EL (cell line): ENCODE measurements at regions not wholly inside any gene's neighbourhood (a gene's known extent, or its start where the extent isn't known, plus 50 kb on each side); places are given as distances from the start of the nearest gene placed in this dataset.

Experiments used
- DNase-seq: peaks from one replicate; pipeline ENCODE4 v3.0.0-alpha.2; 2016

DNA sequence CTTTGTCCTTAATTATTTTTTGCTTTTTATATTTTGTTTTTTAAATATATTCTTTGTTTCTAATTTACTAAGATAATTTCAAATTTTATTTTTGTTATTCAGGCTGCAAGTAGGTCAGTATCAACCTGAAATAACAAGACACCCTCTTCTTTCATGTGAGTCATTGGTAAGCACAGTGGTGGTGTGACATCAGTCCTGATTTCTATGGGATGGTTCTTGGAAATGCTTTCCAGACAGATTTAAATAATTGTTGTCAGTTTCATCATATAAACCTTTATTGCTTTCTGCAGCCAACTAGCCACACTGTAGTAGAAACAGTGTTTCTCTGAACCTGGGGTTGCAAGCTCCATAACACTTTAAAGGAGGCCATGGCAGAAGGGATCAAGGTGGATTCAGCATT is 157.5 kb upstream of the C21orf91 start:
- DNase-seq = no peak

GRCh38 chr21:17976139-17976538 is 157.0 kb upstream of the C21orf91 start:
- DNase-seq = no peak

GRCh38 chr21:17967319-17967718 is 148.2 kb upstream of the C21orf91 start:
- DNase-seq = no peak

- DNase-seq = no peak
Observed at GRCh38 chr21:17964716-17965115, 145.6 kb upstream of the C21orf91 start.

- no peak for DNase-seq
Observed at GRCh38 chr21:17964199-17964598, 145.0 kb upstream of the C21orf91 start.

- no peak for DNase-seq
Observed at GRCh38 chr21:17950591-17950990, 131.4 kb upstream of the C21orf91 start.

- no peak for DNase-seq
Observed at GRCh38 chr21:17949421-17949820, 130.3 kb upstream of the C21orf91 start.

- no peak for DNase-seq
Observed at GRCh38 chr21:17947531-17947930, 128.4 kb upstream of the C21orf91 start.

DNA sequence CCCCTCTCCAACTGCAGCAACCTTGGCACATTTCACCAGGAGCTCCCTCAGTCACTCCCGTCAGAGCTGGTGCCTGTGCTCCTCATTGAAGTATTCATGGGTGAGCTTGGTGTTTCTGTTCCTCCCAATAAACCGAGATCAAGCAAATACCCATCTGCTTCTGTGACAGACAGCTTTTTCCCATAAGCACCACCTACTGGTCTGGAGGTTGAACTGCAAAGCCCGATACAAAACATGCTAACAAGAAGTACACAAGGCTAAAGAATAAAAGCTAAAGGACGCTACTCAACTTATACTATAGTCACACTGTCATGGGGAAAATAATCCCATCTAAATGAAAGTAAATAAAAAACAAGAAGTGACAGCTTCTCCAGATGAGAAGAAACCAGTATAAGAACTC is 111.9 kb upstream of the C21orf91 start:
- DNase-seq = no peak

GRCh38 chr21:17930093-17930492 is 110.9 kb upstream of the C21orf91 start:
- no peak for DNase-seq

GRCh38 chr21:17929510-17929909 is 110.4 kb upstream of the C21orf91 start:
- DNase-seq = no peak

DNA sequence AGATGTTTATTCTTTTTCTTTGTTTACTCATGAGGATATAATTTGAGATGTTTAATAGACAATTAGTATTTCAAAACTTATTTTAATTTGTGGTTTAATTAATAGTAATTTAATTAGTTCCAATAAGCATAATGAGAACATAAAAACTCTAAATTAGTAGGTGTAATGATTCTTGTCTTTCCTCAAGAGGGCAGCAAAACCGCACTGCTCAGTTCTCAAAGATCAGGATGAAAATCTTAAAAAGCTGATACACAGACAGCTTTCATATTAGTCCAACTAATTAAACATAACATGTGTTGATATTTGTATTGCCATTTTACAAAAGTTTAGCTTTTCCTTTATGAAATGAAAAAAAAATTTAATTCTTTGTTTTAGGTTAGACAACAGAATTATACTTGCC is 106.7 kb upstream of the C21orf91 start:
- no peak for DNase-seq

DNA sequence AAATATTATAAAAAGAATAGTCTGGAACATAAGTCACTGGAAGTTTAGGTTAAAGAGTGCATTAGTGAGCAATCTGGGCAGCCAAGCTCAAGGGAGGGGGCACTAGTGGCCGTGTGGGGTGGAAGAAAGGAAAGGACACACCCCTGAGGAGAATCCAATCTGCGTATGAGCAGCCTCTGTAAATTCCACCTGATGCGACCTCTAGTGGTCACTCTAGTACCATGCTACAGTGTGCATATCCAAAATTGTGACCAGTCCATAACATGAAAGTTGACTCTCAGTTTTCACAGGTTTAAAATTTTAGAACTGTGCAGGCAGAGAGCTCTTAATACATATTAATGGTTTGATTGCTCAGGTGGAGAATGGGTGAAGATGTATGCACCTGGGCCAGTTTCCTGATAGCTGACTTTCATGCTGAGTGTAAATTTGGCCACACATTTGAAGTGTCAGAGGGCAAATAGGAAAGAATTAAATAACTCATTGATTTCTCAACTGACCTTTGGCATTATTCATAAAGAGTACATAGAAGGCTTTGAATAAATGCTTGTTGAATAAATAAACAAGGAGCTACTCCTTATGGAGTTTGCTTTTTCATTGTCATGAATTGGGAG is 105.9 kb upstream of the C21orf91 start:
- peak; percentile 49 for DNase-seq

DNA sequence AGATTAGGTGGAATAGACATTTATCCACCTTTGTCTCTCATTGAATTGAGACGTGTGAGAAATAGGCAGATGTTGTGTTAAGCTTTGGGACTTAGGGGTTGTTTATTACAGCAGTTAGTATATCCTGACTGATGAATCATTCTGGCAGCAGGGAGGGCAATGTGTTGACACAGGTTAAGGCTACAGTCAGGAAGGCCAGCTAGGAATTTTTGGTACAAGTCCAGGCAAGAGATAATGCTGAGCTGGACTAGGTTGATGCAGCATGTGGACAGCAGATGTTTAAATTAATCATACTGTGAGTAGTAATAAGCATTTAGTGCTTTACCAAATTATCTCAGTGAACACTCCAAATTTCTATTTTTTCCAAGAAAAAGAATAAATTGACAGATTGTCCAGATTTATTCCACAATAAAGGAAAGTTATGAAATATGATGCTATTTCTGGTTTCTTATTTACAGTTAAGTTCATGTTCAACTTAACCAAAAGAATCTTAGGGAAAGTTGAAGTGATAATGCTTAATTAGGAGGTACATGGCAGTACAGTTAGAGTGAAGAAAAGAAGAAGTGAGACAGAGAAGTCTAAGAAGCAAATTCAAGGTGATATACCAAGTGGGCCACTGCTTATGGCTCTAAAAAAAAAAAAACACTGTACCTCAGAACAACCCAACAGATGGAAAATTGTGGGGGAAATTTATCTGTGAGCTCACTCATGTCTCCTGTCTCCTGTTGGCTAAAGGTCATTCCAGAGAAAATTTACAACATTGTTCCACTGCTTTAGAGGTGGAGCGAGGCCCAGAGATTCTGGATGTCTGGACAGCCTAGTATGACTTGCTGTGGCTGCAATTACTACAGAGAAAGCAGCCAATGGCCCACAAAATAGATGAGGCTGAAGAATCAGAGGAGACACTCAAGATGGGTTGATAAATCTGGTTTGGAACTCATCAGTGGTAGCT is 102.7 kb upstream of the C21orf91 start:
- DNase-seq = peak; percentile 59

DNA sequence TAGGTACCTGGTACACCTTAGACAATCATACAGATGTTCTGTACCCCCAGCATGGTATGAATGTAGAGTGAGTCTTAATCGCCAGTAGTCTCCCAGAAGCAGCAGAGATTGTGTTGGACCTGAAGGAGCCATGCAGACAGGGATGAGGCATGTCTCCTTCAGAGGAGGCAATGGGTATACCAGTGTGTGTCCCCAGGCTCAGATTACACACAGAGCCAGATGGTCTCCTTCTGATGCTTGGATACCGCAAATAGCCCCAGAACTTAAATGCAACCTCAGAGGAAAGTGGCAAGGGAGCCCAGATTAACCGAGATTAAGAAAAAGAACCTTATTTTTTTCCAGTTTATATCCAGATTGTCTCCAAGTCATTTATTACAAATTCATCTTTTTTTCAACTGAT is 96.8 kb upstream of the C21orf91 start:
- DNase-seq = no peak

GRCh38 chr21:17911628-17912027 is 92.5 kb upstream of the C21orf91 start:
- DNase-seq = peak; percentile 13

DNA sequence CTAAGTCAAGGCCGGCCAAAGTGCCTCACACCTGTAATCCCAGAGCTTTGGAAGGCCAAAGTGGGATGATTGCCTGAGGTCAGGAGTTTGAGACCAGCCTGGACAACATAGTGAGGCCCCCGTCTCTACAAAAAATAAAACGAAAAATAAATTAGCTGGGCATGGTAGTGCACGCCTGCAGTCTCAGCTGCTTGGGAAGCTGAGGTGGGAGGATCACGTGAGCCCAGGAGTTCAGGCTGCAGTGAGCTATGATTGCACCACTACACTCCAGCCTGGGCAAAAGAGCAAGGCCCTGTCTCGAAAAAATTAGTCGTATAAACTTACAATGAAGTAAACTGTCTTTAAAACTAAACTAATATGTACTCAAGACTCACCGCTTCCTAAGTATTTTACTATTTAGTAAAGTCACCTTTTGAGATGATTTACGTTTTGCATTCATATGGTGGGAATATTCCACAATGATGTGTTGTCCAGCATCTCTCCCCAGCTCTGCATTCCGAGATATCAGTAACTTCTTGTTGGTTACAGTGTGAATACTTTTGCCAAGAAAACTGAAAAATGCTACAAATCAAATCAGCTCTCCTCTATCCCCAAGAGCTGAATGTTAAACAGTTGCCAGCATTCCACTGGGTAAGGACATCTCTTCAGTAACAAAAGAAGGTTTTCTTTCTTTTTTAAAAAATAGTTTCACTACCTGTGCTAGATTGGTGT is 84.9 kb upstream of the C21orf91 start:
- DNase-seq = no peak

DNA sequence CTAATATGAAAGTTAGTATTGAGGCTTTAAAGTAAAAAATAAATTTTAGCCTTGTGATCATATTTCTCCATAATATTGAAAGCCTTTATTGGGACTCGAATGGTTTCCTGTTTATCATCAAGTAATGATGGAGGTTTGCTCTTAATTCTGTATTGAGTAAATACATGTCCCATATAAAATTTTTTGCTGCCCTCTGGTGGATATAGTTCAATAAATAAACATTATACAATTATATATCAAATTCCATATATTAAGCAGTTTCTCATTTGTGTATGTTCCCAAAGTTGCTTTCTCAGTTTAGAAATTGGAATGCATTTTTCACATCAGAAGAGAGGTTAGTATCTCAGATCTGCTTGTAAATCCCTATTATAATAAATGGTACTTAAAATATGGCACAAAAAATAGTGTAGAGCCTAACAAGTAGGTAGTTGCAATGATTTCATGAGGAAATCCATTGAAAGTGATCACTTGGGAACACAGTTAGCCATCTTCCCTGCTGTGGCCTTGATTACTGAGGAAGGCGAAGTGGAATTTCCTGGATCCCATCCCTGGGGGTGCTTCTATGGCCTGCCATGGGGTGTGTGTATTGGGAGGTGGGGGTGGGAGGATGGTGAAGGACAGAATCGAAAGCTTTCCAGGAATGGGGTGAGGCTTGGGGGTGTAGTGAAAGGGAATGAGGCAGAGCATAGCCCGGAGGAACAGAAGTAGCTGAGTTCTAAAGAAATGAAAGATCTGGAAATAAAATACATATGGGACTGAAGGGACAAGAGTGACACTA is 84.1 kb upstream of the C21orf91 start:
- peak; percentile 21 for DNase-seq

DNA sequence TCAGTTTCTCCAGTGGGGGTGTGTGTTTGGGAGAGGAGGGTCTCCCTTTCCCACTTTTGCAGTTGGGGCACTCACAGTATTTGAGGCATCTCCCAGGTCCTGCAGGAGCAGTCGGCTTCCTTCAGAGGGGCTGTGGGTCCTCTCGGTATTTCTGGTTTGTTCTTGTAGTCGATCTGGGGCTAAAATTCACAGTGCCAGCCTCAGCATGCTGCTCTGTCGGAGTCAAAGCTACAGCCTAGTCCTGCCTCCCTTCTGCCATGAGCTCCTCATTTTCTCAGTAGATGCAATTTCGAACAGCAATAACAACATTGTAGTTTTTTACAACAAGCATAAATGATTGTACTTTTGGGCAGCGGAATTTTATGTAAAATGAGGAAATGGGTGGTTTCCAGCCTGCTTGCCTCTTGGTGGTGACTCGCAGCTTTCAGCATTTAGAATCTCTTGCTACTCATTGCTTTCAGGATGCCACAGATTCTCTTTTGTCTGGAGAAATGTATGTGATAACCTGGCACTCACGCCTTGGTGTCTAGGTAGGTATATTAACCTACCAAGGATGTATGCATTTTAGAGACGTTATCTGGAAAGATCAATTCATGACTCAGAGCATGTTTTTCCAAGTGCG is 82.4 kb upstream of the C21orf91 start:
- DNase-seq = no peak

GRCh38 chr21:17900990-17901385 is 81.8 kb upstream of the C21orf91 start:
- DNase-seq = no peak

- no peak for DNase-seq
Observed at GRCh38 chr21:17900281-17900989, 81.3 kb upstream of the C21orf91 start.

DNA sequence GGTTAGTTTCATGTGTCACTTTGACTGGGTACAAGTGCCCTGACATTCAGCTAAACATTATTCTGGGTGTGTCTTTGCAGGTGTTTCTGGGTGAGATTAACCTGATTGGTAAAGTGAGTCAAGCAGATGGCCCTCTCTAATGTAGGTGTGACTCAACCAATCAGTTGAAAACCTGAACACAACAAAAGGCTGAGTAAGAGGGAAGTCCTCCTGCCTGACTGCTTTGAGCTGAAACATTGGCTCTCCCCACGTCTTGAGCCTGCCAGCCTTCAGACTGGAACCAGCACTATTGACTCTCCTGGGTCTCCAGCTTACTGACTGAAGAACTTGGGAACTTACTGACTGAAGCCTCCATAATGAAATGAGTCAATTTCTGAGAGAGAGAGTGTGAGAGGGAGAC is 70.0 kb upstream of the C21orf91 start:
- DNase-seq = no peak
